IPS-NIHi7 (cell line): ENCODE measurements at regions not wholly inside any gene's neighbourhood (a gene's known extent, or its start where the extent isn't known, plus 50 kb on each side); places are given as distances from the start of the nearest gene placed in this dataset.
"Not testable (repeated sequence)": the region's sequence is repeated elsewhere in the genome, so short reads cannot be mapped to it uniquely, and the experiment has no call there.

Experiments used
- DNase-seq: peaks from one replicate; pipeline ENCODE4 v3.0.0; 2012; ENCODE audit warnings: mixed read lengths; ENCODE audit errors: extremely low spot score

DNA sequence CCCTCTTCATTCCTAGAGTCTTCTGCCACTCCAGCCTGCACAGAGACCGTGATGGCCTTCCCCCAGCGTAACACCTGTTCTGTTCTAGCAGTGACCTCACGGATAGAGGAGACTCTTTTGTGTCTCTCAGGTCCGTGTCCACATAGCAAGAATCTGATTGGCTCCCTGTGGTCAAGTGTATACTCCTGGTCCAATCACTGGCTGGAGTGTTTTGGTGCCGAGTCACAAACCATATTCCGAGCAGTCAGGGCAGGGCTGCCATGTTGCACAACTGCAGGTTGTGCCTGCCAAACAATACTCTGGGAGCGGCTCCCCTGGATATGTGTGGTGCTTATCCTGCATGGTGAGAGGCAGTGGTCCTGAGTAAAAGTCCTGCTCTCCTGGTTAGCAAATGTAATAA is 402.4 kb downstream of the KCNRG start:
- no peak for DNase-seq

DNA sequence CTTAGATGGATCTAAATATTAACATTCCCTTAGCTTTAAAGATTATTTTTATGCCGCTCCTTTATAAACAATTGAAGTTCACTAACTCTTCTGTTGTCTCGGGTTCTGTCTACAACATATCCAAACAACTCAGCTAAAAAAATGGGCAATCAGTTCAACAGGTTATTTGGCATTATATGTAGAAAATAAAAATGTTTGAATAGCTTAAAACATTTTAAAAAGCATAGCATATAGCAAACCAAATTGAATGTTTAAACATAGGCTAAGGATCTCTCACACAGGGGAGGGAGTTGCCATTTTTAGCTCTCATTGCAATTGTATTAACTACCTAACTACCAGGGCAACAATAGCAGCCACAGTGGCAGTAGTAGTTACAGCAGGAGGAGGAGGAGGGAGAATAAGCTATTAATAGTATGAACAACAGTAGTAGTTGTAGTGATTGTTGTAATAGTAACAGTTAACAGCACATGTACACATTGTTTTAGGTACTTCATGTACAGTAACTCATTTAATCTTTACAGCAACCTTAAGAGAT is 404.2 kb downstream of the KCNRG start:
- DNase-seq, result no peak

DNA sequence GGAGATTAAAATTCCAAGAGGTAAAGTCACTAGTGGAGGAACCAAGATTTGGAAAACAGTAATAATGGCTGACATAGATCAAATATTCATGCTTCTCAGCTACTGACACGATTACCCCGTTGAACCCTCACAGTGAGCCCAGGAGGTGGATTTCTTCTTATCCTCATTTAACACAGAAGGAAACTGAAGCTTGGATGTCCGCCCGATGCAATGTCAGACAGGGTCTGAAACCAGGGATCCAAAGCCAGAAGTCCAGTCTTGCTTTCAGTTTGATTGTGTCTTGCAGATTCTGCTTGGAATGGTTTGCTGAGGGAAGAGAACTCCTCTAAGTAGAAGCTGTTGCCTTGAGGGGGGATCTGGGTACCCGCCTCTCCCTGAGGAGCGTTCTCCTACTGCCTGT is 404.7 kb downstream of the KCNRG start:
- no peak for DNase-seq

DNA sequence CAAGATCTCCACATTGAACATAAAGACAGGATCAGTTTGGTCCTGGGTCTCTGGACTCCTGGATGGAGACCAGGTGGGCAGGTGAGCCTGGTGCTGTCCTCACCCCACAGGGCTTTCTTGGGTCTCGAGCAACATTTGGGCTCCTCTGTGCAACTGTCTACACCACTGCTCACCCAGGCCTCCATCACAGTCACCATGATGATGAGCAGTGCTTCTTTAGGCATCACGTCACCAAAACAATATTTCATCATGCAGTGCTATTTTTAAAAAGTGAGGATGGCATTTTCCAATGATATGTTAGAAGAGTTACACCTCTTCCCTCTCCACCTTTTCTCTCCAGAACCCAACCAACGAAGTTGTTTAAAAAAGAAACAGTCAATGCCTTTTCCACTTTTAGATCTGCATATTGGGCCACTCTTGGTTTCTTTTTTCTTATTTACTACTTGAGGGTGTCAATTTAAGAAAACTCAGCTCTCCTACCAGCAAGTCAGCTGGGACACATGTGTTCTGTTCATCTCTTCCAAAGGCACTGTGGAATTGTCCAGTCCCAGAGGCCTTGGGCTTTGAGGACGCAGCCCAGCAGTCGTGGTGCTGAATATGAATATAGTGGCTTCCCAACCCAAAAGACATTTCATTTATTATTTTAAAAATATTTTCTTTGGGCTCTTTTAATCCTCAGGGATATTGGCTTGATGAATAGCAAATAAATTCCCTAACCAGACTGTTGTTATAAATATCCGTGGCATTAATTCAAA is 405.7 kb downstream of the KCNRG start:
- DNase-seq, result no peak

DNA sequence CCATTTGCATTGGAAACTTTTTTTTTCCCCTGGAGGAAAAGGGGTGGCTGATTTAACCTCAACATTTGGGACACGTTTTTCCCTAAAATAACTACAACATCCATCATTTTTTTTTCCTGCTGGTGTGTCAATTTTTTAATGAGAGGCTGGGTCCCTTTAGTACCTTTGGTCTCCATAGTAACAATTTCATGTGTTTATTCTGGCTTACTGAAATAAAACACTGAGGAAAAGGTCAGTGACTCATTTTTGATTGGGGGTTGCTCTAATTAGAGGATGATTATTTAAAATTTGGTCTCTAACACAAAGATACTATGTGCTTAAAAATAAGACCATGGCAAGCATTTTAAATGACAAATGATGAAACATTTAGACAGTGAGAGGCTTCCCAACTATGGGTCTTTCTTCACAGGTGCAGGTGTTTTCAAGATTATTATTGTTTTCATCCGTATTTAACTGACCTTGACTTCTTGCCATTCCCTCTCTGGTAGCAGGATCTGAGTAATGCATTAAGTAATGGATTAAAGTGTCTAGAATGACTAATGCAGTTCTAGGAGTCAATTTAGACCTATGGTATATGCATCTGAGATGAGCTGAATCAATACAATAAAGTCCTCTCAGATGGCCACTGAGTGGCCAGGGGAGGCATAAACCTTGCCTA is 406.4 kb downstream of the KCNRG start:
- DNase-seq, result no peak

DNA sequence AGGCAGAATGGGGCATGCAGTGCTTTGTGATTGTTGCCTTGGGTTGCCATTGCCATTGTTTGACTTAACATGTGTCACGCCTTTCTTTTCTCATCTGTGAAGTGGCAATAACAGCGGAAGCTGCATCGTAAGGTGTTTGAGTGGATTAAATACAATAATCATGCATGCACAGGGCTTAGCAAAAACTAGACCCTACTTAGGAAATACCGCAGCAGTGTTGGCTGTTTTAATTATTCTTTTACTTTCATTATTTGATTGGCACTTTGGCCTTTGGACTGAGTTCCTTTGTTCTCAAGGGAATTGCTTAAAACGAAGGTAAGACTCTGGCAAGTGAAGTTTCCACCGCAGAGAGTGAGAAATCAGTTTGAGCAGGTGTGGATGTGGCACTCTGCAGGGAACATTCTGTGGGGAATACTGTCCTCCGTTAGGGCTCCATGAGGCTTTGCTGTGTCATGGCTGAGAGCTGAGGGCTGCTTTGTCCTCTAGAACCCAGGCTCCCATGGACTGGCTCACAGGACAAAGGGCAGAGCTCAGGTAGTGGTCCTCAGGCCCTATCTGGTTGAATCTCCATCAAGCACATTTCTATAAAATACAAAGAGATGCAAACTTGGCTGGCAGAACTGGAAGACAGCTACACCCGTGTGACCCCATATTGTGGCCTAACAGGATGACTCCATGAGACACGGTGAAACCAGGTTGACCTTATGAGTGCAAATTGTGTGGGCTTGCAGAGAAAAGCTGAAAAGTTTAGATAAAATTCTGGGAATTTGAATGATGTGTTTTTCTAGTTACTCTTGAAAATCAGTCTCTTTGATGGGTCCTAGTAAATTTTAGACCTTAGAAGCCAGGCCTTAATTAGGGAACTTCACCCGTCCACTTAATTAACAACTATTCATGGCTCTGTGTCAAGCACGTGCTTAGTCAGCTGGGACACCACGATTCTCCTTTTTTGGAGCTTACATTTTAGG is 407.2 kb downstream of the KCNRG start:
- DNase-seq, result no peak

DNA sequence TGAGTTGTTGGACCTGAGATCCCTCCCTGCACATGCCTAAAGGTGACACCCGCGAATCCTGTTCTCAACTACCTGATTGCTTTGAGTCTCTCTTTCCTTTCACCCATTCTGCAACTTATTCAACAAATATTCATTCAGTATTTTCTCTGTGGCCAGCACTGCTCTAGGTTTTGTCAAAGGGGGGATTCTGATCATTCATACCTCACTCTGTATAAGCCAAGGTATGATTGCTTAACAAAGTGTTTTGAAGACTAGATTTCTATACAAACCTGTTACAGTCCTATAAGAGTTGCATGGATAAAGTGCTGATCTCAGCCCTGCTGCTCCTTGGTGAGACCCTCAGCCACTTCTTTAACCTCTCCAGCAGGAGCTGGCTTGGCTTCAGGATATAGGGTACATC is 409.7 kb downstream of the KCNRG start:
- no peak for DNase-seq

DNA sequence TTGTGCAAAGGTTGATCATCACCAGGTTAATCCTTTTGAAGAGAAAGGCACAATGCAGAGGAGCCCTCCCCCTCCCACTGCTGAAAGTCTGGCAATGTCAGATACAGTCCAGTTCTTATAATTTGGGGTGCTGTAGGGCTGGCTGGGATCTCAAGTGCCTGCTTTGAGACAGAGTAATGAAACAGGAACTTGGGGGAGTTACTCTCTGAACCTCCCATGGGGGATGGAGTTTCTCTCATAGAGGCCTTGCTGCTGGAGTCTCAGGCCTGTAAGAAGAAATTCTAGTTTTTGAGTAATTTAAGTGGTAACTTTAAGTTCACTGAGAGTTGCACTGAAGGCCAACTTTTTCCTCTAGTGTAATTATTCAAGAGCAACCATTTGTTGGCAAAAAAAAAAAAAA is 410.5 kb downstream of the KCNRG start:
- DNase-seq, result no peak

DNA sequence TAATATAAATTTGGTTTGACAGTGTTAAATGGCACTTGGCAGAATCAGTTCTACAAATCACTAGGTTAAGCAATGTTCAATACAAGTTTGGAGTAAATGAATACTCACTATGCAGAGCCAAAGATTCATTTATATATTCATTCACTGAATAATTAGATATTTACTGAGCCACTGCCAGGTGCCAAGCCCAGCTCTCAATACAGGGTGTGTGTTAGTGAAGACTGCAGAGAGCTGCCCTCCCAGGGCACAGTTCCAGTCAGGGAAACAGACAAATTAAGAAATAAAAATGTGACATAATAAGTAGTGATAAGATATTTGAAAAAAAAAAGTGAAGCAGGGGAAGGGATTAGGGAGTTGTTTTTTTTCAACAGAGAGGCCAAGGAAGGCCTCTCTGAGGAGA is 411.7 kb downstream of the KCNRG start:
- DNase-seq, result no peak

DNA sequence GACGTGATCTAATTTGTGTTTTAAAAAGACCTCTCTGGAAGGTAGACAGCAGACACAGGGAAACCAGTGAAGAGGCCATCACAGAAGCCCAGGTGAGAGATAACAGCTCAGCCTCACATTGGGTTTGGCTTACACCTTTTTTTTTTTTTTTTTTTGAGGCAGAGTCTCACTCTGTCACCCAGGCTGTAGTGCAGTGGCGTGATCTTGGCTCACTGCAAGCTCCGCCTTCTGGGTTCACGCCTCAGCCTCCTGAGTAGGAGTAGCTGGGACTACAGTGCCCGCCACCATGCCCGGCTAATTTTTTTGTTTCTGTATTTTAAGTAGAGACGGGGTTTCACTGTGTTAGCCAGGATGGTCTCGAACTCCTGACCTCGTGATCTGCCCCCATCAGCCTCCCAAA is 412.3 kb downstream of the KCNRG start:
- DNase-seq, result not testable (repeated sequence)

DNA sequence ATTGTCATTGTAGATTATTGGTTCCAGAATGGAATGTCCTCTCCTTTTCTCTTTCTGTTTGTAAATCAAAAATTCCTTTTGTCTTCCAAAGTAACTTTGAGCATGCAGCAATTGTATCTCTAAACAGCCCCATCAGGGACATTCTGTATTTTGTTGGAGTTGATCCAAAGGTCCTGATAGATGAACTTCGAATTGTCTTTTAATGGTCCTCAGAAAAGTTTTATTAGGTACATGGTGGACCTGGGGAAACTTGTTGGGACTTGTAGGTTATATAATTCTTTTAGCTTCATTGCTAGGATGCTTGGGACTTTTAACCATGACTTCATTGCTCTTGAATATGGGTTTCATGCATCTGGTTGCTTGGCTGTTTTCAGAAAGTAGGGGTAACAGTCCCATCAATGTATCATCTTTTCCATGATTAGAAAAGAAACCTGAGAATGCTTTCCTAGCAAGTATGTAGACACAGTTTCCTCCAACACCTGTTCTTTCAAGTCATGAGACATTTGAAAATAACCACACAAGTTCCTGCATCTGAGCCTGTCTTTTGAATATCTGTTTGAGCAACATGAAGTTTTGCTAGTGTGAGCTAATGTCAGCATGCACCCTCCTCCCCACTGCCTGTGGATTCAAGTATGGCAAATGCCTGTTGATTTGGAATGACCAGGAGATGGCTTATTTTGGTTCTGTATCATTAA is 413.1 kb downstream of the KCNRG start:
- DNase-seq, result no peak

DNA sequence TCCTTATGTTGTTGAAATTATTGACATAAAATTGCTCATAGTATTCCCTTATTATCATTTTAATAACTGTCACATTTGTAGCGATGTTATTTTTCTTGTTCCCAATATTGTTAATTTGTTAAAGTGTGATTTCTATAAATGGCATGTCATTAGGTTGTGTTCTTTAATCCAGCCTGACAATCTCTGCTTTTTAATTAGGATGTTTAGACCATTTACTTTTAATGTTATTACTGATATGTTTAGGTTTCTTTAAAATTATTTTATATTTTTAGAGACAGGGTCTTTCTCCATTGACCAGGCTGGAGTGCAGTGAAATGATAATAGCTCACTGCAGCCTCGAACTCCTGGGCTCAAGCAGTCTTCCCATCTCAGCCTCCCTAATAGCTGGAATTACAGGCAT is 408.5 kb downstream of the DLEU7 start:
- no peak for DNase-seq

DNA sequence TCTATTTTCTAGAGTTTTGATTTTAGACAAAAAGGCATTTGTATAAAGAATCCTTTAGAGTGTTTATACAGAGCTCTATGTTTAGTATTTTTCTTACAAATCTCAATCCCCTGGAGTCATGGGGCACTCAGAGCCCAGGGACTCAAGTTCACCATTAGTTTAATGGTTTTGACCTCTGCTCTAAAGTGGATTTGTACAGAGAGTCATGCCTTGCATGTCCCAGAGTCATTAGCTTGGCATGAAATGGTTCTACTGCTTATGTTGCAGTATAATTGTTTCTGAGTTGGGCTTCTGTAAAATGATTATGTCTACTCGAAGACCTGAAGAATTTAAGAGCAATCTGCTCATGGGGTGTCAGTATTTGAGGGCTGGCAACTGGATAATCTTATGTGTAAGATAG is 406.2 kb downstream of the DLEU7 start:
- no peak for DNase-seq

DNA sequence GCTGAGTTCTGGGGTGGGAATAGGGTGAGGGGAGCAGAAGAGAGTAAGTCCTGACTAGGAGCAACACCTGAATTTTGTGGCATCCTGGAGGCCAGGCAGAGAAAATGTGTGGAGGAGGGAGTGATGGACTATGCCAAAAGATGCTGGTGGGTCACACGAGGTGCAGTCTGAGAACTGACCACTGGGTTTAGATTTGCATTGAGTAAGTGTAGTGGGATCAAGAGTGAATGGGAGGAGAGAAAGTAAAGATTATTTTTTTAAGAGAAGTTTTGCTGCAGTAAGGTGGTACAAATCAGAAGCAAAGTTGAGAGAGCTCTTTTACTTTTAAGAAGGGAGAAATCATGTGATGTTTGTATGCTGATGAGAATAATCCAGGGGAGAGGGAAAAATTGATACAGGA is 405.1 kb downstream of the DLEU7 start:
- no peak for DNase-seq

DNA sequence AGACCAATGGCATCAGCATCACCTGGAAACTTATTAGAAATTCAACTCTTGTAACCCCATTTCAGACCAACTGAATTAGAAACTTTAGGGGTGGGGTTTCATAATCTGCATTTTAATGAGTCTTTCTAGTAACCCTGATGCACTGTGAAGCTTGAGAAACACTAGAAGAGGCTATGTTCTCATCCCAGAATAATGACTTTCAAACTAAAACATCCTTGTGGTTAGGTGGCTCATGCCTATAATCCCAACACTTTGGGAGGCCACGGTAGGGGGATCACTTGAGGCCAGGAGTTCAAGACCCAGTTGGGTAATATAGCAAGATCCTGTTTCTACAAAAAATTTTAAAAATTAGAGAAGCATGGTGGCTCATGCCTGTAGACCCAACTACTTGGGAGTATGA is 402.4 kb downstream of the DLEU7 start:
- DNase-seq, result no peak

DNA sequence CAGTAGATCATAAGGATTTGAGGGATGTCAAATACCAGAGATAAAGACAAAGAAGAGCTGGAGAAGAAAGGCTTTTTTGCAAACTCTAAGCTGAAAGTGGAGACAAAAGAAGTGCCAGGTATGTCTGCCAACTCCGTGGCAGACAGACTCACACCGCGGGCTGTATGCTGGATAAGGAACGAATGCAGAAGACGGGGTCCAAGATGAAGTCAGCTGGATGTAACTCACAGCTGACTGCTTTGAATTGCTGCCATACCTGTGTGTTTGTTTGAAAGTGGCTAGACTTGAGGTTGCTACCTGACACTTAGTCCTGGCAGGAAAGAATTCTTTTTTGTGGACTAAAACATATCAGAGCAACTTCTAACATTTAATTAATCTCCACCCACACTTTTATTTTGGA is 398.8 kb downstream of the DLEU7 start:
- no peak for DNase-seq

DNA sequence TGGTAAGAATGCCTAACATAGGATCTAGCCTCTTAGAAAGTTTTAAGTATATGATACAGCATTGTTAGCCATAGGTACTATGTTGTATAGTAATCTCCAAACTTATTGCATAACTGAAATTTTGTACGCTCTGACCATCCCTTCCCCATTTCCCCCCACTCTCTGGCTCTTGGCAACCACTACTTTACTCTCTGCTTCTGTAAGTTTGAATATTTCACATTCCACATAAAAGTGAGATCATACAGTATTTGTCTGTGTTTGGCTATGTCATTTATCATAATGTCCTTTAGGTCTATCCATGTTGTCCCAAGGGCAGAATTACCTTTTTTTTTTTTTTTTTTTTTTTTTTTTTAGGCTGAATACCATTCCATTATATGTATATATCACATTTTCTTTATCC is 396.9 kb downstream of the DLEU7 start:
- no peak for DNase-seq

DNA sequence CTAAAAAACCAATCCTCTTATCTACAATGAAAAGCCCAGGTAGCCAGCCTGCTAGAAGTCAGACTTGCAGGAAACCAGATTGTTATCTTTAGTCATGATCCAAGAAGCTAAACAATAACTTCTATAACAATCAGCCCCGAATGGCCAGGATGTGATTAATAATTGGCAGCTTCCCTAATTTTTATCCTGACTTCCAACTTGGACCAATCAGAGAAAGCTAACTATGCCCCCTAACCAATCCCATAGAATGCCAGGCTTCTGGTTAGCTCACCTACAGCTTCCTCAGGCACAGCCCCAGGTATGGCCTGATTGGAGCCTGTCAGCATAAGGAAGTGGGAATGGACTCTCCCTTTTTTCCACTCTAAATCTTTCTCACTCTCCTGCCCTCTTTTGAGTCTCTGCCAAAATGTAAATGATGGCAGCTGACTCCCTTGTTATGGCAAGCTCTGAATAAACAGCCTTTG is 394.9 kb downstream of the DLEU7 start:
- DNase-seq, result no peak

DNA sequence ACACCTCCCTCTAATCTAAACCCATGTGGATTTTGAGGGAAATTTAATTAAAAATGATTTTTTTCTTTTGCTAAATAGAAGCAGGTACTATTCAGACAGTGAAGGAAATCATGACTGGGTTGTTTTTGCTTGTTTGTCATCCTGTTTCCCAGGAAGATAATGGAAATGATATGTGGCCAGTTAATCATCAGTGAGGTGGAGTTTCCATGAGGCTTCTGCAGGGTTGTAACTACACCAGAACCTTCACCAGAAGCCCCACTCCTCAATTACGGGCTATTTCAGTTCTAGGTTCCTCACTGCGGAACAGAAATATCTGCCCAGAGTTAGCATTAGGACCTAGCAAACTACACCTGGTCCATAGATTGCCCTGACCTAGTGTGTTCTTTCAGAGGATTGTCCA is 394.0 kb downstream of the DLEU7 start:
- no peak for DNase-seq

DNA sequence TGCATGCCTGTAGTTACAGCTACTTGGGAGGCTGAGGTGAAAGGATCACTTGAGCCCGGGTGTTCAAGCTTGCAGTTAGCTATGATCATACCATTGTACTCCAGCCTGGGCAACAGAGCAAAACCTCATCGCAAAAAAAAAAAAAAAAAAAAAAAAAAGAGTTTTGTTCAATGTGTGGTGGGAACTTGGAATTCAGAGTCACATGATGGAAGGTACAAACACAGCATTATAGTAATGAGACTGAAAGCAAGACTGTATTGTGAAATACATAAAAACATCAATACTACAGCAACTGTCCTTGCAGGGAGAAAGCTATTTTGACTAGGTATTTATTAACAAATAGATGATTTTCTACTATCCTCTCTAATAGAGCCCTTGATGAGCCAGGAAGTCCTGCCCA is 393.2 kb downstream of the DLEU7 start:
- DNase-seq, result no peak

DNA sequence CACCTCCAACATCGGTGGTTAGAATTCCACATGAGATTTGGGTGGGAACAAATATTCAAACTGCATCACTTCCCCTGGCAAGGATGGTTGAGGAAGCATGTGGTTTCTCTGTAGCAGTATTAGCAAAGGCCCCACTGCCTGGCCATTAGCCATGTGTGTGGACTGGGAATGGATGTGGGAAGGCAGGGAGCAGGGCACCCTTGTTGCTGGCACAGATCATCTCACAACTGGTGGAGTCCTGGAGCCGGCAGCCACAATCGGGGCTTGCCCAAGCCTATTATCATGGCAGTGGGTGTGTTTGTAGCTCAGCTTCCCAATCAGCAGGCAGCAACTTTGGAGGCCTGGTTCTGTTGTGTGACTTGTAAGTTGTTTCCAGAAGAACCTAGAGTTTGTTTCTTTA is 391.9 kb downstream of the DLEU7 start:
- no peak for DNase-seq

DNA sequence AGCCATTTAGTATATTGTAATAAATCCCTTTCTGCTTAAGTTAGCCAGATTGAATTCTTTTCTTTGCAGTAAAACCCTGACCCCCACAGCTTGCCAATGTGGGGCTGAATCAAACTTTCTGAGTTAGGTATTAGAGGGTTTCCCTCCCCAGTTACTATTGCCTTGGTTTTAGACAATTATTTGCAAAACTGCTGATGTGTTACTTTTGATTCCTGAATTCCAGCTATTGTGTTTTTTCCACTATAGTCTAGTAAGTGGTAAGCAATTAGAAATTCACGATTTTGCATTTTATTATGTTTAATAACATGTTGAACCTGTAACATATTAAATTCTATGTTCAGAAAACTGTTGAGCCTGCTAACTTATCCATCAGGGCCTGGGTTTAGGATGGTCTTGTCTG is 391.5 kb downstream of the DLEU7 start:
- no peak for DNase-seq
